Daoy (cell line): ENCODE measurements at regions not wholly inside any gene's neighbourhood (a gene's known extent, or its start where the extent isn't known, plus 50 kb on each side); places are given as distances from the start of the nearest gene placed in this dataset.

Experiments used
- DNase-seq: peaks from one replicate; pipeline ENCODE4 v3.0.0-alpha.2; 2015; ENCODE audit warnings: low read depth

- no peak for DNase-seq
These were observed 216.8 kb upstream of the RGMB start for GRCh38 chr5:98556712-98557111.

GRCh38 chr5:98557916-98558315, 215.5 kb upstream of the RGMB start:
- no peak for DNase-seq

- no peak for DNase-seq
These were observed 209.4 kb upstream of the RGMB start for GRCh38 chr5:98563885-98564653.

GRCh38 chr5:98564836-98565235, 208.6 kb upstream of the RGMB start:
- no peak for DNase-seq

GRCh38 chr5:98568336-98568735, 205.1 kb upstream of the RGMB start:
- no peak for DNase-seq

- DNase-seq: no peak
These were observed 204.2 kb upstream of the RGMB start for GRCh38 chr5:98569288-98569687.

- peak; percentile 9 for DNase-seq
These were observed 203.5 kb upstream of the RGMB start for GRCh38 chr5:98570010-98570409.

GRCh38 chr5:98570661-98571191, 202.7 kb upstream of the RGMB start:
- peak; percentile 7 for DNase-seq

- DNase-seq: no peak
These were observed 199.6 kb upstream of the RGMB start for GRCh38 chr5:98573834-98574320.

- DNase-seq: no peak
These were observed 197.2 kb upstream of the RGMB start for GRCh38 chr5:98576275-98576674.

- DNase-seq: no peak
These were observed 195.0 kb upstream of the RGMB start for GRCh38 chr5:98578438-98578837.

GRCh38 chr5:98581112-98581997, 192.1 kb upstream of the RGMB start:
- DNase-seq: no peak

GRCh38 chr5:98583586-98583985, 189.9 kb upstream of the RGMB start:
- no peak for DNase-seq

- no peak for DNase-seq
These were observed 187.7 kb upstream of the RGMB start for GRCh38 chr5:98585661-98586310.

GRCh38 chr5:98586581-98586980, 186.9 kb upstream of the RGMB start:
- no peak for DNase-seq

- DNase-seq: no peak
These were observed 186.3 kb upstream of the RGMB start for GRCh38 chr5:98587166-98587565.

GRCh38 chr5:98588215-98588614, 185.2 kb upstream of the RGMB start:
- DNase-seq: no peak

- no peak for DNase-seq
These were observed 180.0 kb upstream of the RGMB start for GRCh38 chr5:98593418-98593817.

GRCh38 chr5:98594098-98594497, 179.4 kb upstream of the RGMB start:
- no peak for DNase-seq

GRCh38 chr5:98599016-98599415, 174.4 kb upstream of the RGMB start:
- DNase-seq: no peak

GRCh38 chr5:98602534-98603112, 170.8 kb upstream of the RGMB start:
- no peak for DNase-seq

- DNase-seq: no peak
These were observed 170.0 kb upstream of the RGMB start for GRCh38 chr5:98603456-98603855.
